CD4-positive, alpha-beta T cell (primary cell): ENCODE measurements at regions not wholly inside any gene's neighbourhood (a gene's known extent, or its start where the extent isn't known, plus 50 kb on each side); places are given as distances from the start of the nearest gene placed in this dataset.

Experiments
- ATAC-seq: fragments of 200-7000 bp; cut with Tn5 transposase; one replicate; pipeline ENCODE4 v1.10.0; 2022; ENCODE audit warnings: mild to moderate bottlenecking; ENCODE audit not compliant: poor library complexity
- CTCF ChIA-PET: fragments of 350-600 bp; sonication (Branson Sonifier 250); formaldehyde crosslinking; loops from one replicate; lab custom pipeline; 2021; ENCODE audit warnings: antibody characterized with exemption, inconsistent platforms; lab: Charles Lee
- POLR2A ChIA-PET: fragments of 350-600 bp; sonication (Branson Sonifier 250); formaldehyde crosslinking; loops from one replicate; lab custom pipeline; 2021; ENCODE audit warnings: antibody characterized with exemption, inconsistent platforms; lab: Charles Lee
- DNase-seq, 14 experiments: peaks; one replicate each; pipeline ENCODE4 v3.0.0-alpha.2; 2013 to 2020; ENCODE audit warnings: mixed read lengths in 2 of 14
- H3K27ac ChIP-seq, 2 donors: one replicate each; pipeline versions ENCODE4 v1.5.1 to v1.7.0; 2013; ENCODE audit warnings: low read length in 2 of 2, low read depth in 1 of 2, mild to moderate bottlenecking in 1 of 2
- H3K27me3 ChIP-seq, 2 experiments: 1 replicate in 1 of 2; 2 replicates in 1 of 2; pipeline versions ENCODE4 v1.6.1 to v1.7.0; 2013; ENCODE audit warnings: low read length in 2 of 2, control low read depth in 1 of 2, mild to moderate bottlenecking in 1 of 2, moderate library complexity in 1 of 2; ENCODE audit not compliant: insufficient read depth in 2 of 2, control insufficient read depth in 1 of 2
- H3K36me3 ChIP-seq: one replicate; pipeline ENCODE4 v1.6.1; 2013; ENCODE audit warnings: low read length, control low read depth; ENCODE audit not compliant: insufficient read depth
- H3K4me1 ChIP-seq: one replicate; pipeline ENCODE4 v1.6.1; 2013; ENCODE audit warnings: low read length, control low read depth; ENCODE audit not compliant: insufficient read depth
- H3K4me3 ChIP-seq: one replicate; pipeline ENCODE4 v1.5.1; 2013; ENCODE audit warnings: mild to moderate bottlenecking, low read length, moderate library complexity
- H3K9me3 ChIP-seq, 2 experiments: 1 replicate in 1 of 2; 2 replicates in 1 of 2; pipeline versions ENCODE4 v1.6.1 to v1.7.0; 2013; ENCODE audit warnings: low read length in 2 of 2, mild to moderate bottlenecking in 2 of 2, control low read depth in 1 of 2, moderate library complexity in 1 of 2; ENCODE audit not compliant: control insufficient read depth in 1 of 2, insufficient read depth in 1 of 2
- H3K27ac Mint-ChIP-seq: one replicate; pipeline ENCODE4 v1.8.0; 2020; ENCODE audit warnings: mixed read lengths
- H3K27me3 Mint-ChIP-seq: one replicate; pipeline ENCODE4 v1.8.0; 2021; ENCODE audit warnings: mixed read lengths
- H3K36me3 Mint-ChIP-seq: one replicate; pipeline ENCODE4 v1.8.0; 2021; ENCODE audit warnings: low read depth, mixed read lengths
- H3K4me1 Mint-ChIP-seq: one replicate; pipeline ENCODE4 v1.8.0; 2021; ENCODE audit warnings: low read depth, mixed read lengths
- H3K4me3 Mint-ChIP-seq: one replicate; pipeline ENCODE4 v1.8.0; 2020; ENCODE audit warnings: mild to moderate bottlenecking, mixed read lengths
- H3K9me3 Mint-ChIP-seq: one replicate; pipeline ENCODE4 v1.8.0; 2020; ENCODE audit warnings: mixed read lengths
- intact Hi-C, 2 experiments: fragments of 100-400 bp; cut with DNase I in 1 of 2; cut with micrococcal nuclease in 1 of 2; formaldehyde crosslinking; loops; one replicate each; pipeline versions ENCODE4 v1.15.1 to v1.9.0; 2023 to 2025; cut with DNase I, micrococcal nuclease
- TF ChIP-seq, protein P1 (sequence below): fragments of 200-600 bp; IDR thresholded peaks from one replicate; pipeline ENCODE4 v1.8.0; 2022; ENCODE audit warnings: antibody characterized with exemption, mild to moderate bottlenecking

DNA sequence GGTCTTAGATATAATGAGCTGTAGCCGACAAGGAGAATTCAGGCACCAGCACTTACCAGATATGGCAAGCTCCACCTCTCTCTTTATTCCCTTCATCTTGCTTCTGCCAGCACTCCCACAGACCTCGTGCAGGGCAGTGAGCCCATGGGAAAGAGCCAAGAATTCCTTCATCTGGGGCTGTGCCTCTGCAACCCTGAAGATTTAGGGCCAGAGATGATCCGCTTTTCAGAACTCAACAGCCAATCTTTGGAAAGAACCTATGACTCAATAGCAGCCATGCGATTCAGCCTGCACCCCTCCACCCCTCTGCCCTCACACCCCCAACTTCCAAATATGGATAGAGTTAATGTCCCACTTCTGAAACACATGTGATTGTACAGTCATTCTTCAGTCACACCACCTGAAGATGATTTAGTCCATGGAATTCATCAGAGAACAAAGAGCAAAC lies 533.7 kb upstream of the TNP1 start:
- no peak overlapping the region for H3K27ac Mint-ChIP-seq
- no peak overlapping the region for H3K4me3 Mint-ChIP-seq
- no peak overlapping the region for H3K4me3 ChIP-seq
- H3K36me3 ChIP-seq: no peaks in the 10 kb centered on the region
- peaks cover 0 to 6% of the 10 kb centered on the region in 2 experiments for H3K9me3 ChIP-seq
- peaks cover 2% of the 10 kb centered on the region for H3K4me1 ChIP-seq
- no peaks in the 10 kb centered on the region for H3K27me3 Mint-ChIP-seq
- ChIA-PET CTCF (no interaction called here), POLR2A (no interaction called here)
- H3K9me3 Mint-ChIP-seq: peaks cover 4% of the 10 kb centered on the region
- TF ChIP-seq, protein P1, sequence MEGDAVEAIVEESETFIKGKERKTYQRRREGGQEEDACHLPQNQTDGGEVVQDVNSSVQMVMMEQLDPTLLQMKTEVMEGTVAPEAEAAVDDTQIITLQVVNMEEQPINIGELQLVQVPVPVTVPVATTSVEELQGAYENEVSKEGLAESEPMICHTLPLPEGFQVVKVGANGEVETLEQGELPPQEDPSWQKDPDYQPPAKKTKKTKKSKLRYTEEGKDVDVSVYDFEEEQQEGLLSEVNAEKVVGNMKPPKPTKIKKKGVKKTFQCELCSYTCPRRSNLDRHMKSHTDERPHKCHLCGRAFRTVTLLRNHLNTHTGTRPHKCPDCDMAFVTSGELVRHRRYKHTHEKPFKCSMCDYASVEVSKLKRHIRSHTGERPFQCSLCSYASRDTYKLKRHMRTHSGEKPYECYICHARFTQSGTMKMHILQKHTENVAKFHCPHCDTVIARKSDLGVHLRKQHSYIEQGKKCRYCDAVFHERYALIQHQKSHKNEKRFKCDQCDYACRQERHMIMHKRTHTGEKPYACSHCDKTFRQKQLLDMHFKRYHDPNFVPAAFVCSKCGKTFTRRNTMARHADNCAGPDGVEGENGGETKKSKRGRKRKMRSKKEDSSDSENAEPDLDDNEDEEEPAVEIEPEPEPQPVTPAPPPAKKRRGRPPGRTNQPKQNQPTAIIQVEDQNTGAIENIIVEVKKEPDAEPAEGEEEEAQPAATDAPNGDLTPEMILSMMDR: no peak
- H3K27ac ChIP-seq: no peak overlapping the region
- no peaks in the 10 kb centered on the region for H3K36me3 Mint-ChIP-seq
- no peaks in the 10 kb centered on the region for H3K27me3 ChIP-seq
- ATAC-seq (no peak), DNase-seq (no peak)
- intact Hi-C loops: no loop called here
- peaks cover 13% of the 10 kb centered on the region for H3K4me1 Mint-ChIP-seq

DNA sequence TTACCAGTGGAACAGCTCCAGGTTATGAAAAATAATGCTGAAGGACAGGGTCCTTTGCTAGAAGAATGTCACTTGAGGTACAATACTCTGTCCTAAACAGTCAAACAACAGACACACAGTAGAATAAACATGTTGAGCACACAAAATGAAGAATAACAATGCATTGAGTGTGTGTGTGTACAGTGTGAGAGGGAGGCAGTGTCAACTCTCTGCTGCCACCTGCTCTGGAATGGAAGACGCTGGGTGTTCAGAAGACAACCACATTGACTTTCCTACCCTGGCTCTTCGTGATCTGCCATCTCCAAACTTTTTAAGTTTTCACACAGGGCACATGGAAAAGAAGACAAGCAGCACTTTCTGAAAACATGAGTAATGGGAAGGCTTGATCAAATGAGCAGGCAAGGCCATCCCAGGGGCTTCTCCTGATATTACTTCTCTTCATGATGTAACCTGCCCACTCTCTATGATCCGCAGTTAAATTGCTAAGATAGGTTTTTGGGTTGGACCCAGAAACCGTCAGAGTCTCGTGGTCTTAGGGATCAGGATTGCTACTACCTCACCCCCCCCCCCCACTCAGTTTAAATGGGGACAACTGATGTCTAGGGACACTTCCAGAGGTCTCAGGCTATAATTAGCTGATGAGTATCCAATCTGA lies 533.2 kb upstream of the TNP1 start:
- Histone ChIP-seq H3K27me3 (no peaks in the 10 kb centered on the region), H3K9me3 (peaks cover 0 to 6% of the 10 kb centered on the region in 2 experiments), H3K27ac (no peak overlapping the region), H3K4me3 (no peak overlapping the region), H3K36me3 (no peaks in the 10 kb centered on the region), H3K4me1 (no peaks in the 10 kb centered on the region)
- no peaks in the 10 kb centered on the region for H3K27me3 Mint-ChIP-seq
- POLR2A ChIA-PET: no interaction called here
- DNase-seq (no peak), ATAC-seq (no peak)
- H3K9me3 Mint-ChIP-seq: peaks cover 4% of the 10 kb centered on the region
- no peaks in the 10 kb centered on the region for H3K36me3 Mint-ChIP-seq
- intact Hi-C loops: no loop called here
- TF ChIP-seq, protein P1: no peak
- no peak overlapping the region for H3K27ac Mint-ChIP-seq
- no peak overlapping the region for H3K4me3 Mint-ChIP-seq
- peaks cover 8% of the 10 kb centered on the region for H3K4me1 Mint-ChIP-seq
- CTCF ChIA-PET: no interaction called here

DNA sequence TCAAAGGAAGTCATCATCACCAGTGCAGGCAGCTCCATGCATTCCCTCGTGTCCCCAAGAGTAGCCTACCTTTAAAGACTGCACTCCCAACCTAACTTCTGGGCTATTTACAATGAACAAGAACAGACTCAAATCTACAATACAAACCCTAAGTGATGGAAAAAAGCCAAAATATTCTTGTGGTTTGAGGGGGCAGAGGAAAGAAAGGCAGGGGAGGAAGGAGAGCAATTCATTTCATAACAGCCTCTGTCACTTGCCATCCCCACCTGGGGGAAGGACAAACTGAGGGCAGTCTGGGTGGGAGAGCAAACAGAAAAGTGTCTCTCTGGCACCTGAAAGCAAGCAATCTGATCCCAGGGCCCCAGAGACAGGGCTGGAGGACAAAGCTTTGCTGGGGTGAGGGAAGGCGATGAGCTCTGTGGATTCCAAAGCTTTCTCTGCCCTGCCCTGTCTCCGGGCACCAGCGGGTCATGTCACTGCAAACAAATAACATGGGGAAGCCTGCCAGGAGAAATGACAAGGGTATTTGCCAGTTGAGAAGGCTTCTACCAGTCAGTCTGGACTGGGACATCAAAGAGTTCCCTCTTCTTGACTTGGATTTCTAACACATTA lies 528.0 kb upstream of the TNP1 start:
- Mint-ChIP-seq H3K27me3 (no peaks in the 10 kb centered on the region), H3K4me3 (no peak overlapping the region), H3K27ac (no peak overlapping the region), H3K36me3 (no peaks in the 10 kb centered on the region), H3K4me1 (peaks cover 6% of the 10 kb centered on the region), H3K9me3 (peaks cover 4% of the 10 kb centered on the region)
- TF ChIP-seq, protein P1: no peak
- DNase-seq (no peak), ATAC-seq (no peak)
- no peaks in the 10 kb centered on the region for H3K4me1 ChIP-seq
- intact Hi-C loops: no loop called here
- peaks cover 0 to 6% of the 10 kb centered on the region in 2 experiments for H3K9me3 ChIP-seq
- POLR2A ChIA-PET: no interaction called here
- H3K27me3 ChIP-seq: no peaks in the 10 kb centered on the region
- no peak overlapping the region for H3K27ac ChIP-seq
- CTCF ChIA-PET: no interaction called here
- H3K4me3 ChIP-seq: no peak overlapping the region
- H3K36me3 ChIP-seq: no peaks in the 10 kb centered on the region
